Ascending aorta (tissue), 2 donors: ENCODE measurements at regions not wholly inside any gene's neighbourhood (a gene's known extent, or its start where the extent isn't known, plus 50 kb on each side); places are given as distances from the start of the nearest gene placed in this dataset.

Experiments used
- DNase-seq, 2 donors: peaks; one replicate each; pipeline ENCODE4 v3.0.0-alpha.2; 2019; ENCODE audit warnings: low spot score in 2 of 2
- H3K27ac ChIP-seq, 2 donors: fragments of 200-600 bp; sonication (generic); one replicate each; pipeline ENCODE4 v1.5.1; 2016 to 2017; ENCODE audit warnings: mild to moderate bottlenecking in 1 of 2
- H3K27me3 ChIP-seq: fragments of 200-600 bp; sonication (generic); one replicate; pipeline ENCODE4 v1.5.1; 2017
- H3K36me3 ChIP-seq, 2 donors: fragments of 200-600 bp; sonication (generic); one replicate each; pipeline ENCODE4 v1.5.1; 2016
- H3K4me1 ChIP-seq, 2 donors: fragments of 200-600 bp; sonication (generic); one replicate each; pipeline ENCODE4 v1.5.1; 2016 to 2017; ENCODE audit warnings: mild to moderate bottlenecking in 1 of 2
- H3K4me3 ChIP-seq, 2 donors: fragments of 200-600 bp; sonication (generic); one replicate each; pipeline ENCODE4 v1.5.1; 2016 to 2017; ENCODE audit warnings: mild to moderate bottlenecking in 1 of 2
- H3K9me3 ChIP-seq, 2 donors: fragments of 200-600 bp; sonication (generic); one replicate each; pipeline ENCODE4 v1.5.1; 2016
- intact Hi-C: fragments of 100-400 bp; cut with DNase I; formaldehyde crosslinking; loops from one replicate; pipeline ENCODE4 v1.15.1; 2023
- TF ChIP-seq, protein P1 (sequence below), 3 experiments: fragments of 200-600 bp in 2 of 3; fragments of 450-650 bp in 1 of 3; sonication (generic) in 2 of 3; IDR thresholded peaks; one replicate each; pipeline ENCODE4 v1.5.1; 2016 to 2019; ENCODE audit warnings: antibody characterized with exemption in 3 of 3, mild to moderate bottlenecking in 1 of 3, moderate library complexity in 1 of 3

- Histone ChIP-seq H3K4me1 (no peaks in the 10 kb centered on the region), H3K4me3 (no peak overlapping the region), H3K9me3 (no peaks in the 10 kb centered on the region), H3K36me3 (no peaks in the 10 kb centered on the region), H3K27ac (no peak overlapping the region), H3K27me3 (no peaks in the 10 kb centered on the region)
- intact Hi-C loops: no loop called here
- TF ChIP-seq, protein P1, sequence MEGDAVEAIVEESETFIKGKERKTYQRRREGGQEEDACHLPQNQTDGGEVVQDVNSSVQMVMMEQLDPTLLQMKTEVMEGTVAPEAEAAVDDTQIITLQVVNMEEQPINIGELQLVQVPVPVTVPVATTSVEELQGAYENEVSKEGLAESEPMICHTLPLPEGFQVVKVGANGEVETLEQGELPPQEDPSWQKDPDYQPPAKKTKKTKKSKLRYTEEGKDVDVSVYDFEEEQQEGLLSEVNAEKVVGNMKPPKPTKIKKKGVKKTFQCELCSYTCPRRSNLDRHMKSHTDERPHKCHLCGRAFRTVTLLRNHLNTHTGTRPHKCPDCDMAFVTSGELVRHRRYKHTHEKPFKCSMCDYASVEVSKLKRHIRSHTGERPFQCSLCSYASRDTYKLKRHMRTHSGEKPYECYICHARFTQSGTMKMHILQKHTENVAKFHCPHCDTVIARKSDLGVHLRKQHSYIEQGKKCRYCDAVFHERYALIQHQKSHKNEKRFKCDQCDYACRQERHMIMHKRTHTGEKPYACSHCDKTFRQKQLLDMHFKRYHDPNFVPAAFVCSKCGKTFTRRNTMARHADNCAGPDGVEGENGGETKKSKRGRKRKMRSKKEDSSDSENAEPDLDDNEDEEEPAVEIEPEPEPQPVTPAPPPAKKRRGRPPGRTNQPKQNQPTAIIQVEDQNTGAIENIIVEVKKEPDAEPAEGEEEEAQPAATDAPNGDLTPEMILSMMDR (IDR thresholded peaks at IDR 0.05): no peak
- DNase-seq: no peak
Observed at GRCh38 chr4:169807934-169808509, 50.3 kb upstream of the HPF1 start.
